ENCODE measurements at regions not wholly inside any gene's neighbourhood (a gene's known extent, or its start where the extent isn't known, plus 50 kb on each side); places are given as distances from the start of the nearest gene placed in this dataset.

DNA sequence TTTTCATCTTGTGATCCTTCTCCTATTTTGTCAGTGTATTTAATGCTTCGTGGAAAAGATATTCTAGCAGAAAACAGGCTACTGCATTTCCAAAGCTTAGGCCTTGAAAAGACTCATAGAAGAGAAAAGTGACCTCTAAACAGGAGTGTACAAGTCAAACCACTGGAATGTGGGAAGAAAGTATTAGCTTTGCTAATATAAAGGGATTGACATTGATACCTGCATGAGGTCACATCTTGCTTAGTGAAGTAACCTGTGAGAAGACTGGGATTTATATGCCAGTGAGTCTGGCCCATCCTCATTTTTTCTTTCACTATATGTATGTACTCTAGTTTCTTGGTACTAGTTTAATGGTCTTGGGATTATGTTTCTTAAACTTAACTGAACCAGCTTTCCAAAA is 132.9 kb upstream of the TMC3 start:
- TF ChIP-seq TAF1 (IDR thresholded peaks at IDR 0.05; ENCODE audit: borderline replicate concordance, low read depth, low read length) = no peak
- no peak for TF ChIP-seq POLR2AphosphoS5 (IDR thresholded peaks at IDR 0.05; ENCODE audit: low read depth, low read length)
- no peak for TF ChIP-seq POLR2A (IDR thresholded peaks at IDR 0.05; ENCODE audit: low read depth, low read length)
